ENCODE measurements at regions not wholly inside any gene's neighbourhood (a gene's known extent, or its start where the extent isn't known, plus 50 kb on each side); places are given as distances from the start of the nearest gene placed in this dataset.

- H3K4me1 ChIP-seq (ENCODE audit: insufficient read depth), result 0 out of 2 replicates have a peak, but pooled peaks cover 7% of the 10 kb centered on the region
- DNase-seq (ENCODE audit: low spot score) (no peak), ATAC-seq (no peak)
- H2AFZ ChIP-seq, result no peak overlapping the region
- no peak overlapping the region for H3K27ac ChIP-seq (ENCODE audit: low read depth)
- H3F3A ChIP-seq (replicated peaks; ENCODE audit: low read depth), result no peaks in the 10 kb centered on the region
- no peaks in the 10 kb centered on the region for H3K79me2 ChIP-seq (replicated peaks; ENCODE audit: insufficient read depth)
- H3K4me3 ChIP-seq, result no peak overlapping the region
- H3K4me1 Mint-ChIP-seq, result peaks cover 8% of the 10 kb centered on the region
- no peak for TF ChIP-seq JUNB (IDR thresholded peaks at IDR 0.05; ENCODE audit: unreplicated experiment)
- TF ChIP-seq REST (IDR thresholded peaks at IDR 0.05; ENCODE audit: unreplicated experiment), result no peak
- TF ChIP-seq ZNF114 (CRISPR knock-in tag; IDR thresholded peaks at IDR 0.05), result no peak
- TF ChIP-seq ZNF331 (CRISPR knock-in tag; IDR thresholded peaks at IDR 0.05; ENCODE audit: low read depth), result no peak
- TF ChIP-seq STAT1 (IDR thresholded peaks at IDR 0.05; ENCODE audit: unreplicated experiment), result no peak
- TF ChIP-seq CREB1 (CRISPR knock-in tag; IDR thresholded peaks at IDR 0.05; ENCODE audit: low read depth), result no peak
- TF ChIP-seq CTCF (conservative IDR thresholded peaks at IDR 0.05; ENCODE audit: low read depth in 2 of 2), result no peak
- TF ChIP-seq EZH2phosphoT487 (IDR thresholded peaks at IDR 0.05; ENCODE audit: unreplicated experiment), result no peak
- no peak for TF ChIP-seq ETS1 (IDR thresholded peaks at IDR 0.05)
- no peak for TF ChIP-seq ZNF462 (CRISPR knock-in tag; IDR thresholded peaks at IDR 0.05)
- TF ChIP-seq NANOG (IDR thresholded peaks at IDR 0.05; ENCODE audit: borderline replicate concordance), result no peak
- no peak for TF ChIP-seq EZH2 (IDR thresholded peaks at IDR 0.05; ENCODE audit: low read depth, unreplicated experiment)
- TF ChIP-seq POLR2AphosphoS5 (IDR thresholded peaks at IDR 0.05; ENCODE audit: low read depth), result no peak
- H3K4me3 Mint-ChIP-seq, result no peak overlapping the region
- H3K9me2 ChIP-seq (ENCODE audit: insufficient read depth), result peaks cover 20% of the 10 kb centered on the region; the same call in 1 of the 2 replicates
- H3K4me2 ChIP-seq, result no peak overlapping the region
- no peaks in the 10 kb centered on the region for H3K27me3 ChIP-seq (ENCODE audit: insufficient read depth)
- H4K20me1 ChIP-seq (replicated peaks; ENCODE audit: insufficient read depth), result no peaks in the 10 kb centered on the region
- no peaks in the 10 kb centered on the region; the same call in 2 of the 3 replicates for H3K36me3 Mint-ChIP-seq (ENCODE audit: low read depth)
- H3K27ac Mint-ChIP-seq, result no peak overlapping the region
- H3K9me3 Mint-ChIP-seq, result peaks cover 3% of the 10 kb centered on the region; the same call in 2 of the 3 replicates
- H3K27me3 Mint-ChIP-seq (ENCODE audit: insufficient read depth, low read depth, poor library complexity), result peaks cover 20% of the 10 kb centered on the region
- H3K36me3 ChIP-seq (ENCODE audit: insufficient read depth), result no peaks in the 10 kb centered on the region
Measured at GRCh38 chr12:4014858-4015224, 141.6 kb upstream of the PARP11 start.

Data from GM23338 (cell line).